HG03139 (cell line): ENCODE measurements at regions not wholly inside any gene's neighbourhood (a gene's known extent, or its start where the extent isn't known, plus 50 kb on each side); places are given as distances from the start of the nearest gene placed in this dataset.
"Not testable (repeated sequence)": the region's sequence is repeated elsewhere in the genome, so short reads cannot be mapped to it uniquely, and the experiment has no call there.

Experiments
- ATAC-seq: cut with Tn5 transposase; IDR thresholded peaks from one replicate; pipeline ENCODE4 v1.9.1; 2021; ENCODE audit not compliant: unreplicated experiment

GRCh38 chr20:1757606-1758512 is 100.3 kb upstream of the SIRPG start:
- no peak for ATAC-seq

GRCh38 chr20:1757072-1757471 is 99.5 kb upstream of the SIRPG start:
- no peak for ATAC-seq

GRCh38 chr20:1754749-1755148 is 97.2 kb upstream of the SIRPG start:
- ATAC-seq, result no peak

- ATAC-seq, result no peak
Observed at GRCh38 chr20:1754306-1754705, 96.7 kb upstream of the SIRPG start.

GRCh38 chr20:1752045-1752444 is 94.5 kb upstream of the SIRPG start:
- ATAC-seq, result no peak

- no peak for ATAC-seq
Observed at GRCh38 chr20:1748777-1749176, 91.2 kb upstream of the SIRPG start.

GRCh38 chr20:1747953-1748577 is 90.5 kb upstream of the SIRPG start:
- no peak for ATAC-seq

GRCh38 chr20:1742049-1742434 is 84.5 kb upstream of the SIRPG start:
- not testable (repeated sequence) for ATAC-seq

- no peak for ATAC-seq
Observed at GRCh38 chr20:1741309-1742048, 83.9 kb upstream of the SIRPG start.

- no peak for ATAC-seq
Observed at GRCh38 chr20:1737134-1737533, 79.6 kb upstream of the SIRPG start.

- ATAC-seq, result no peak
Observed at GRCh38 chr20:1735417-1736089, 78.0 kb upstream of the SIRPG start.

GRCh38 chr20:1734269-1734858 is 76.8 kb upstream of the SIRPG start:
- no peak for ATAC-seq

- ATAC-seq, result not testable (repeated sequence)
Observed at GRCh38 chr20:1731828-1732375, 74.3 kb upstream of the SIRPG start.

GRCh38 chr20:1730981-1731711 is 73.6 kb upstream of the SIRPG start:
- ATAC-seq, result not testable (repeated sequence)

GRCh38 chr20:1727303-1727702 is 69.7 kb upstream of the SIRPG start:
- ATAC-seq, result not testable (repeated sequence)

- no peak for ATAC-seq
Observed at GRCh38 chr20:1724901-1725300, 67.3 kb upstream of the SIRPG start.

GRCh38 chr20:1722513-1723050 is 65.0 kb upstream of the SIRPG start:
- no peak for ATAC-seq

- ATAC-seq, result no peak
Observed at GRCh38 chr20:1721687-1722512, 64.3 kb upstream of the SIRPG start.
